GM13976 (cell line): ENCODE measurements at regions not wholly inside any gene's neighbourhood (a gene's known extent, or its start where the extent isn't known, plus 50 kb on each side); places are given as distances from the start of the nearest gene placed in this dataset.
"Not testable (repeated sequence)": the region's sequence is repeated elsewhere in the genome, so short reads cannot be mapped to it uniquely, and the experiment has no call there.

Experiments used
- DNase-seq: peaks from one replicate; pipeline ENCODE4 v3.0.0; 2012; ENCODE audit warnings: low spot score
- in situ Hi-C: fragments of 300-500 bp; cut with MboI; formaldehyde crosslinking; loops from one replicate; pipeline ENCODE4 v1.12.0; 2022; ENCODE audit warnings: low sequenced_read_pairs, mixed read lengths, inconsistent platforms; ENCODE audit not compliant: unreplicated experiment
- TF ChIP-seq, protein P1 (sequence below): IDR thresholded peaks from 2 replicates; pipeline ENCODE4 v1.5.1; 2012; ENCODE audit warnings: borderline replicate concordance, mild to moderate bottlenecking; ENCODE audit not compliant: insufficient read depth; ENCODE audit errors: extremely low read depth, missing control alignments, control extremely low read depth

DNA sequence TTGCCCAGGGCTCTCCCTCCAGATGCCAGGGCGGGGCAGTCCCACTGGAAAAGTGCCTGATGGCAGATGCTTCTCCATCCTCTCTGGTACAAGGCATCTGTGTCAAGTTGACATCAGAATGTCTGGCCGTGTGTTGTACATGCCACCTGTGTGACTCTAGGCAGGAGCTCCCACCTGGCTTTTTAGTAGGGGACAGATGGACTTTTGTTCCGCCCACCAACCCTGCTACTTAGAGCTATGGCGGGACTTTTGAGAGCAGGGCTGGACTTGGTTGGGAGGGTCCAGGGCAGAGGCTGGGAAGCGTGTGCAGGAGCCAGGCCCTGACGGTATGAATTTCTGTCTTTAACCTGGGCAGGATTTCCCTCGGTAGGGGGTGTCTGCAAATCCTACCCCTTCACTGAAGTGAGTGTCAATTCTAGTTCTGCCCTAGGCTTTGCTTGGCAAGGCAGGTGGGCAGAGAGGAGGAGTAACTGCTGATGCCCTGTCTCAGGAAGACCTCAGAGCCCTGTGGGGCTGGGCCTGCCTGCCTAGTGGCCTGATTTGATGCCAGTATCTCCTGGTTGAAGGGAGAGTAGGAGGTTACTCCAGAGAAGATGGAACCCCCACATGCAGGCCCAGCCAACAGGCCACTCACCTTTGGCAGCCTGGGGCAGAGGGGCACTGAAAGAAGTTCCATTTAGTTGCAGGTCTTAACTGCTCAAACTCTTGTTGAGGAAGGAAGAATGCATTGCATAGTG, 99.1 kb downstream of the PJA1 start:
- in situ Hi-C loops: no loop called here
- no peak for DNase-seq
- TF ChIP-seq, protein P1, sequence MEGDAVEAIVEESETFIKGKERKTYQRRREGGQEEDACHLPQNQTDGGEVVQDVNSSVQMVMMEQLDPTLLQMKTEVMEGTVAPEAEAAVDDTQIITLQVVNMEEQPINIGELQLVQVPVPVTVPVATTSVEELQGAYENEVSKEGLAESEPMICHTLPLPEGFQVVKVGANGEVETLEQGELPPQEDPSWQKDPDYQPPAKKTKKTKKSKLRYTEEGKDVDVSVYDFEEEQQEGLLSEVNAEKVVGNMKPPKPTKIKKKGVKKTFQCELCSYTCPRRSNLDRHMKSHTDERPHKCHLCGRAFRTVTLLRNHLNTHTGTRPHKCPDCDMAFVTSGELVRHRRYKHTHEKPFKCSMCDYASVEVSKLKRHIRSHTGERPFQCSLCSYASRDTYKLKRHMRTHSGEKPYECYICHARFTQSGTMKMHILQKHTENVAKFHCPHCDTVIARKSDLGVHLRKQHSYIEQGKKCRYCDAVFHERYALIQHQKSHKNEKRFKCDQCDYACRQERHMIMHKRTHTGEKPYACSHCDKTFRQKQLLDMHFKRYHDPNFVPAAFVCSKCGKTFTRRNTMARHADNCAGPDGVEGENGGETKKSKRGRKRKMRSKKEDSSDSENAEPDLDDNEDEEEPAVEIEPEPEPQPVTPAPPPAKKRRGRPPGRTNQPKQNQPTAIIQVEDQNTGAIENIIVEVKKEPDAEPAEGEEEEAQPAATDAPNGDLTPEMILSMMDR: no peak

DNA sequence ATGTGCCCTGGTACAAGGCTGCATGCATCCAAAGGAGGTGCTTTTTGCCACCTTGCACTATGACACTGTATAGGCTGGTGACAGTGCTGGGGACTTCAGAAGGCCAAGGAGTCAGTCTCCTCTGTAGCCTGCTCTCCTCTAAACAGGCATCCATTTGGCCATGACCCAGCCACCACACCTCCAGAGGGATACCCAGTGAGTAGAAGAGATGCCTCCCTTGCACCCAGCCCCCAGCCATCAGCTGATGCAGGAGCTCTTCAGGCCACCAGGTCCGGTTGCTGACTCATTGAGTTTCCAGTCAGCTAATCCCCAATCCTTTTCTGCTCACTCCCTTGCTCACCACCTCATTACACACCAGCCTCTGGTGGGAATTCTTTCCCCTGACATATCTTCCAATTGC, 99.8 kb downstream of the PJA1 start:
- TF ChIP-seq, protein P1: no peak
- no peak for DNase-seq
- in situ Hi-C loops: no loop called here

DNA sequence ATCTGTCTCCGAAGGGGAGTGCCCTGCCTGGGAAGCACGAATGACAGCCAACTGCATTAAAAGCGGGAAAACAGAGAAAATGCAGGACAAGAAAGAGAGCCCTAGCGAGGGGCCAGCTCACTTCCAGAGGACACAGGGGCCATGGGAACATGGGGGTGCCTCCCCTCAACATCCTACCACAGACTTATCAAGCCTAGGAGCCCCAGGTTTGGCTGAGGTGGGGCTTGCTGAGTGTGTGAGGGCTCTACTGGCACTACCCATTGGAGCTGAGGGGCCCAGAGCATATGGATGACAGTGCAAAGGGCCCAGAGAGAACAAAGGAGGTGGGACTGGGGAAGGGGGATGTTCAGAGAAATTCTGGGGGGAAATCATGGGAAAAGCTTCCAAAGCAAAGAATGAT, 101.8 kb downstream of the PJA1 start:
- TF ChIP-seq, protein P1: no peak
- in situ Hi-C loops: no loop called here
- no peak for DNase-seq

DNA sequence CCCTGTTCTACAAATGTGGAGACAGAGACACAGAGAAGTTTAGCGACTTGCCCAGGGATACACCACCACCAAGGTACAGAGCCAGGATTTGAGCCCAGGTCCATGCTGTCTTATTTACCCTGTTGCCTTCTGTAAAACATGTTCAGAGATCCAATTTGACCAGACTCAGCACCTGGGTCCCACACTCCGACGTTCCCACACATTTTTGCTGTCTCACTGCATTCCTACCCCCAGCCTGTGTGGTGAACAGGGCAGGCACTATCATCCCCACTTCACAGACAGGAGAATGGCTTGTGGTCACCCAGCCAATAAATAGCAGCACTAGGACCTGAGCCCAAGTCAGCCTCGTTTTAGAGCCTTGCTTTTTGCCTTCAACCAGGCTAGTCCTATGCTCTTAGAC, 102.8 kb downstream of the PJA1 start:
- no peak for DNase-seq
- TF ChIP-seq, protein P1: no peak
- in situ Hi-C loops: no loop called here

DNA sequence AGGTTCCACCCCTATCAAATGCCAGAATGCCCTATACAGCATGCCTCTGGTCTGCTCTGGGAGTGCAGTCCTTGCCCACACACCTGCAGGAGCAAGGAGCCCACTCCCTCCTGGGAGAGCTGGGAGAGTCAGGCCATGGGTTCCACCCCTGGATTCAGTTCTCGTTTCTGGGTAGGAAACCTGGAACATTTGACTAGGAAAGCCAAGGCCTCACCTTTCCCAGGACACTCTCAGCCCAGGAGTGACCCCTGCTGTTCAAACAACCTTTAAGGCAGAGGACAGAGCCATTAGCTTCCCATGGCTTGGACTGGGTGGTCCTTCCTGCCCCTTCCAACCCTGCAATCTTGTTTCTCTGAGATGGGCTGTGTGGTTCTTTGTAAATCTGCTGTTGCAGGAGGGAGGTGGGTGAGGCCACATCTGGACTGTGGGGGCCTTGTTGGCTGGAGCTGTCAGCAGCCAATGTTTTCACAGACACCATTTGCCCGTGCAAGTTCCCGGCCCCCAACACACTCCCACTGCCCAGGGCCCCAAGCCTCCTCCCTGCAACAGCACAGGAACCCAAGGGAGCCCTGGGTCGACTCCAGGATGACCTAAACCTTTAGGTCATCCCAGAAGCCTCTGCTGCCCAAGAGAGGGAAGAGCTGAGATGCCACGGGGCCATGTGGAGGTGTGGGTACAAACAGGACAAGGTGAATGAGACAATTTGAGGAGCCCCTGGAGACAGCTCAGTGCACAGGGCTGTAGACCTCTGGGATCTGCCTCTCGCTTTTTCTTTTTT, 104.4 kb downstream of the PJA1 start:
- TF ChIP-seq, protein P1: no peak
- in situ Hi-C loops: no loop called here
- DNase-seq: no peak

DNA sequence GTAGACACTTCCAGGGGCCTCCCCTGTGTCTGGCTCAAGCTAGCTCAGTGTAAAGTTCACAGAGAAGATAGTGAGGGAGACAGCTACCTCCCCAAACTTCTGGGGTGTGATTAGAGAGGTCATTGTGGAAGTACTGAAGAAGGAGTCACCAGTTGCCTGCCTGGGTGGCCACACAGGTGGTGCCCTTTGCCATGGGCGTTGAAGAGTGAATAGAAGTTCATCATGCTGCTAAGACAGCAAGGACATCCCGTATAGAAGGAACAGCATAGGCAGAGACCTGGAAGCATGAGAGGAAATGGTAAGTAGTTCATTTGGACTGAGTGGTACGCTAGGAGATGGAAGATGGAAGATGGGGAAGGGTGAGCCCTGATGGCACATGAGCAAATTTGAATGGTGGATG, 110.1 kb downstream of the PJA1 start:
- TF ChIP-seq, protein P1: no peak
- in situ Hi-C loops: no loop called here
- DNase-seq: no peak

DNA sequence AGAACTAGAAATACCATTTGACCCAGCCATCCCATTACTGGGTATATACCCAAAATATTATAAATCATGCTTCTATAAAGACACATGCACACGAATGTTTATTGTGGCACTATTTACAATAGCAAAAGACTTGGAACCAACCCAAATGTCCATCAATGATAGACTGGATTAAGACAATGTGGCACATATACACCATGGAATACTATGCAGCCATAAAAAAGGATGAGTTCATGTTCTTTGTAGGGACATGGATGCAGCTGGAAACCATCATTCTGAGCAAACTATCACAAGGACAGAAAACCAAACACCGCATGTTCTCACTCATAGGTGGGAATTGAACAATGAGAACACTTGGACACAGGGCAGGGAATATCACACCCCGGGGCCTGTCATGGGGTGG, 110.8 kb downstream of the PJA1 start:
- DNase-seq, in situ Hi-C loops: not testable (repeated sequence)
